ENCODE measurements at regions not wholly inside any gene's neighbourhood (a gene's known extent, or its start where the extent isn't known, plus 50 kb on each side); places are given as distances from the start of the nearest gene placed in this dataset.

- no peak overlapping the region for H3K4me3 ChIP-seq (ENCODE audit: low read depth, low read length)
- no peaks in the 10 kb centered on the region for H3K36me3 Mint-ChIP-seq (ENCODE audit: insufficient read depth, unreplicated experiment)
- no peaks in the 10 kb centered on the region for H3K9me3 Mint-ChIP-seq (ENCODE audit: unreplicated experiment)
- H3K9me3 ChIP-seq, result no peaks in the 10 kb centered on the region
- no TSS peak for BruUV-seq (replicated peaks)
- no peak for DNase-seq
- no peak overlapping the region for H3K27ac Mint-ChIP-seq (ENCODE audit: unreplicated experiment)
- no peak overlapping the region for H3K4me3 Mint-ChIP-seq (ENCODE audit: unreplicated experiment)
- no peaks in the 10 kb centered on the region for H3K27me3 ChIP-seq (replicated peaks; ENCODE audit: control insufficient read depth, insufficient read depth, low read length)
- H3K36me3 ChIP-seq (ENCODE audit: control insufficient read depth, insufficient read depth, low read length), result no peaks in the 10 kb centered on the region
- intact Hi-C loops (cut with micrococcal nuclease; ENCODE audit: unreplicated experiment), result no loop called here
- CTCF ChIA-PET, result no interaction called here
- TF ChIP-seq, protein P1, sequence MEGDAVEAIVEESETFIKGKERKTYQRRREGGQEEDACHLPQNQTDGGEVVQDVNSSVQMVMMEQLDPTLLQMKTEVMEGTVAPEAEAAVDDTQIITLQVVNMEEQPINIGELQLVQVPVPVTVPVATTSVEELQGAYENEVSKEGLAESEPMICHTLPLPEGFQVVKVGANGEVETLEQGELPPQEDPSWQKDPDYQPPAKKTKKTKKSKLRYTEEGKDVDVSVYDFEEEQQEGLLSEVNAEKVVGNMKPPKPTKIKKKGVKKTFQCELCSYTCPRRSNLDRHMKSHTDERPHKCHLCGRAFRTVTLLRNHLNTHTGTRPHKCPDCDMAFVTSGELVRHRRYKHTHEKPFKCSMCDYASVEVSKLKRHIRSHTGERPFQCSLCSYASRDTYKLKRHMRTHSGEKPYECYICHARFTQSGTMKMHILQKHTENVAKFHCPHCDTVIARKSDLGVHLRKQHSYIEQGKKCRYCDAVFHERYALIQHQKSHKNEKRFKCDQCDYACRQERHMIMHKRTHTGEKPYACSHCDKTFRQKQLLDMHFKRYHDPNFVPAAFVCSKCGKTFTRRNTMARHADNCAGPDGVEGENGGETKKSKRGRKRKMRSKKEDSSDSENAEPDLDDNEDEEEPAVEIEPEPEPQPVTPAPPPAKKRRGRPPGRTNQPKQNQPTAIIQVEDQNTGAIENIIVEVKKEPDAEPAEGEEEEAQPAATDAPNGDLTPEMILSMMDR (IDR thresholded peaks at IDR 0.05; ENCODE audit: insufficient read depth in 1 of 2, low read depth in 1 of 2, low read length in 1 of 2, severe bottlenecking in 1 of 2, unreplicated experiment in 1 of 2), result no peak
- peaks cover 4% of the 10 kb centered on the region for H3K27me3 Mint-ChIP-seq (ENCODE audit: insufficient read depth, unreplicated experiment)
- H3K4me1 Mint-ChIP-seq (ENCODE audit: low read depth, unreplicated experiment), result no peaks in the 10 kb centered on the region
- POLR2A ChIA-PET, result interaction anchor here (0.6 kb wide), 1 partner anchor 30 kb away, joined by 3 read pairs; no protein-coding TSS in a partner anchor
- H3K4me1 ChIP-seq, result no peaks in the 10 kb centered on the region
These were observed 670.5 kb upstream of the RGMB start for GRCh38 chr5:98102936-98103335.

GRCh38 chr5:98103807-98104206 is 669.7 kb upstream of the RGMB start:
- Histone ChIP-seq H3K9me3 (no peaks in the 10 kb centered on the region), H3K4me1 (no peaks in the 10 kb centered on the region), H3K27me3 (replicated peaks; ENCODE audit: control insufficient read depth, insufficient read depth, low read length) (no peaks in the 10 kb centered on the region), H3K4me3 (ENCODE audit: low read depth, low read length) (no peak overlapping the region), H3K36me3 (ENCODE audit: control insufficient read depth, insufficient read depth, low read length) (no peaks in the 10 kb centered on the region)
- Mint-ChIP-seq H3K27me3 (ENCODE audit: insufficient read depth, unreplicated experiment) (peaks cover 4% of the 10 kb centered on the region), H3K9me3 (ENCODE audit: unreplicated experiment) (no peaks in the 10 kb centered on the region), H3K4me1 (ENCODE audit: low read depth, unreplicated experiment) (no peaks in the 10 kb centered on the region), H3K27ac (ENCODE audit: unreplicated experiment) (no peak overlapping the region), H3K36me3 (ENCODE audit: insufficient read depth, unreplicated experiment) (no peaks in the 10 kb centered on the region), H3K4me3 (ENCODE audit: unreplicated experiment) (no peak overlapping the region)
- BruUV-seq (replicated peaks), result no TSS peak
- intact Hi-C loops (cut with micrococcal nuclease; ENCODE audit: unreplicated experiment), result no loop called here
- DNase-seq, result no peak
- POLR2A ChIA-PET, result no interaction called here
- TF ChIP-seq, protein P1 (IDR thresholded peaks at IDR 0.05; ENCODE audit: insufficient read depth in 1 of 2, low read depth in 1 of 2, low read length in 1 of 2, severe bottlenecking in 1 of 2, unreplicated experiment in 1 of 2), result no peak
- CTCF ChIA-PET, result no interaction called here

DNA sequence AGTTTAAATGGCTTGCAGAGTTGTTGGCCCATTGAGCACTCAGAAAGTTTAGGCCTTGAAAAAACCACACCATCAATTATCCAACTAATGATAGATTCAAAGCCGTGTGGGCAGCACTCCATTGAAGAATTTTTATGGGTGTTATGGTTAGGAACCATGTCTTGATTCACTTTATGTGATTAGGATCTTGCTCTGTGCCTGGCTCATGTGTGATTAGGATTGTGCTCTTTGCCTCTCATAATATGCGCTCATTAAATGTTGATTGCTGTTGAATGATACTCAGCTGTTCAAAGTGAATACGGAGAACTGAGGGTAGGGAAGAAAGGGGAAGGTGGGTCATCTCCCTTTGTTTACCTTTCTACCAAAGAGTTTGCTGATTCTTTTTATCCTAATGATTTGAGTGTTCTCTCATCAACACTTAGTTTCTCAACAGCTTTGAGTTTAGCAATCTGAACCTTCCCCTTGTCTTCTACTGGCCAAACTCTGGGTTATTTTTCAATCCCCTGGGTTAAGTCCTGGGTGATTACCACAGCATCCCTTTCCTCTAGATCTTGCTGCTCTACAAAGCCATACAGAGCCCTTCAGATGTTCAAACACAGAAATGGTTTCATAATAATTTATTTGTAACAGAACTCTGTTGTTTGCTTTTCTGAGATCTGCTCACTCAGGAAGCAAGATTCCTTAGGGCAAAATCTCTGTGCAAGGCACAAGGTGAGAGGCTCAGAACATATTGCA is 668.8 kb upstream of the RGMB start:
- H3K27me3 Mint-ChIP-seq (ENCODE audit: insufficient read depth, unreplicated experiment), result peaks cover 4% of the 10 kb centered on the region
- no peaks in the 10 kb centered on the region for H3K36me3 ChIP-seq (ENCODE audit: control insufficient read depth, insufficient read depth, low read length)
- no peaks in the 10 kb centered on the region for H3K4me1 Mint-ChIP-seq (ENCODE audit: low read depth, unreplicated experiment)
- ChIA-PET POLR2A (no interaction called here), CTCF (no interaction called here)
- no peak overlapping the region for H3K4me3 ChIP-seq (ENCODE audit: low read depth, low read length)
- no peak overlapping the region for H3K27ac Mint-ChIP-seq (ENCODE audit: unreplicated experiment)
- H3K9me3 Mint-ChIP-seq (ENCODE audit: unreplicated experiment), result no peaks in the 10 kb centered on the region
- no TSS peak for BruUV-seq (replicated peaks)
- TF ChIP-seq, protein P1 (IDR thresholded peaks at IDR 0.05; ENCODE audit: insufficient read depth in 1 of 2, low read depth in 1 of 2, low read length in 1 of 2, severe bottlenecking in 1 of 2, unreplicated experiment in 1 of 2), result no peak
- H3K9me3 ChIP-seq, result no peaks in the 10 kb centered on the region
- no peaks in the 10 kb centered on the region for H3K36me3 Mint-ChIP-seq (ENCODE audit: insufficient read depth, unreplicated experiment)
- intact Hi-C loops (cut with micrococcal nuclease; ENCODE audit: unreplicated experiment), result no loop called here
- DNase-seq, result no peak
- no peak overlapping the region for H3K4me3 Mint-ChIP-seq (ENCODE audit: unreplicated experiment)
- no peaks in the 10 kb centered on the region for H3K4me1 ChIP-seq
- no peaks in the 10 kb centered on the region for H3K27me3 ChIP-seq (replicated peaks; ENCODE audit: control insufficient read depth, insufficient read depth, low read length)
